NB4 (cell line): ENCODE measurements at regions not wholly inside any gene's neighbourhood (a gene's known extent, or its start where the extent isn't known, plus 50 kb on each side); places are given as distances from the start of the nearest gene placed in this dataset.

Source experiments
- CTCF ChIP-seq: IDR thresholded peaks from one replicate; pipeline ENCODE4 v1.5.1; 2012; ENCODE audit warnings: low read depth, low read length
- MAX ChIP-seq: IDR thresholded peaks from 2 replicates; pipeline ENCODE4 v1.6.1; 2011; ENCODE audit warnings: low read depth, low read length
- MYC ChIP-seq: IDR thresholded peaks from 2 replicates; pipeline ENCODE4 v1.6.1; 2011; ENCODE audit warnings: low read depth, low read length
- POLR2A ChIP-seq: IDR thresholded peaks from 2 replicates; pipeline ENCODE4 v1.6.1; 2011; ENCODE audit warnings: mild to moderate bottlenecking; ENCODE audit not compliant: insufficient read length; ENCODE audit errors: extremely low read depth

GRCh38 chr20:24736844-24737211 is 212.2 kb upstream of the CST7 start:
- no peak for TF ChIP-seq CTCF
- no peak for TF ChIP-seq POLR2A
- no peak for TF ChIP-seq MAX
- TF ChIP-seq MYC: no peak
